ENCODE measurements at regions not wholly inside any gene's neighbourhood (a gene's known extent, or its start where the extent isn't known, plus 50 kb on each side); places are given as distances from the start of the nearest gene placed in this dataset.

- DNase-seq (ENCODE audit: low spot score): no peak
Observed at GRCh38 chr21:28789523-28789922, 203.2 kb downstream of the LTN1 start.

- DNase-seq (ENCODE audit: low spot score): no peak
Observed at GRCh38 chr21:28788030-28788429, 204.6 kb downstream of the LTN1 start.

GRCh38 chr21:28783641-28784185 is 209.0 kb downstream of the LTN1 start:
- no peak for DNase-seq (ENCODE audit: low spot score)

- peak; percentile 11 for DNase-seq (ENCODE audit: low spot score)
Observed at GRCh38 chr21:28781602-28782276, 210.9 kb downstream of the LTN1 start.

GRCh38 chr21:28779914-28780313 is 212.8 kb downstream of the LTN1 start:
- no peak for DNase-seq (ENCODE audit: low spot score)

GRCh38 chr21:28776251-28776650 is 216.4 kb downstream of the LTN1 start:
- no peak for DNase-seq (ENCODE audit: low spot score)

GRCh38 chr21:28775071-28775470 is 217.6 kb downstream of the LTN1 start:
- no peak for DNase-seq (ENCODE audit: low spot score)

- no peak for DNase-seq (ENCODE audit: low spot score)
Observed at GRCh38 chr21:28773036-28773435, 219.6 kb downstream of the LTN1 start.

- DNase-seq (ENCODE audit: low spot score): peak; percentile 6
Observed at GRCh38 chr21:28771790-28772501, 220.7 kb downstream of the LTN1 start.

- no peak for DNase-seq (ENCODE audit: low spot score)
Observed at GRCh38 chr21:28770867-28771661, 221.6 kb downstream of the LTN1 start.

GRCh38 chr21:28769683-28770082 is 223.0 kb downstream of the LTN1 start:
- no peak for DNase-seq (ENCODE audit: low spot score)

- DNase-seq (ENCODE audit: low spot score): no peak
Observed at GRCh38 chr21:28768753-28769152, 223.9 kb downstream of the LTN1 start.

- no peak for DNase-seq (ENCODE audit: low spot score)
Observed at GRCh38 chr21:28767523-28767922, 225.2 kb downstream of the LTN1 start.

GRCh38 chr21:28763809-28764418 is 228.8 kb downstream of the LTN1 start:
- no peak for DNase-seq (ENCODE audit: low spot score)

GRCh38 chr21:28762357-28762735 is 230.3 kb downstream of the LTN1 start:
- no peak for DNase-seq (ENCODE audit: low spot score)

GRCh38 chr21:28761674-28762356 is 230.9 kb downstream of the LTN1 start:
- no peak for DNase-seq (ENCODE audit: low spot score)

- no peak for DNase-seq (ENCODE audit: low spot score)
Observed at GRCh38 chr21:28758883-28759242, 233.8 kb downstream of the LTN1 start.

GRCh38 chr21:28758042-28758882 is 234.4 kb downstream of the LTN1 start:
- DNase-seq (ENCODE audit: low spot score): no peak

- no peak for DNase-seq (ENCODE audit: low spot score)
Observed at GRCh38 chr21:28754862-28755261, 237.8 kb downstream of the LTN1 start.

- DNase-seq (ENCODE audit: low spot score): peak; percentile 19
Observed at GRCh38 chr21:28754127-28754611, 238.5 kb downstream of the LTN1 start.

All from A172 (cell line).